IMR-90 (cell line): ENCODE measurements at regions not wholly inside any gene's neighbourhood (a gene's known extent, or its start where the extent isn't known, plus 50 kb on each side); places are given as distances from the start of the nearest gene placed in this dataset.

Experiments
- ATAC-seq: fragments of 200-7000 bp; cut with Tn5 transposase; 2 replicates; pipeline ENCODE4 v1.9.1; 2020; ENCODE audit warnings: low read depth, mild to moderate bottlenecking, moderate library complexity
- BruUV-seq: library from RNA; stranded (reverse); fragments of 400-500 nt; replicated peaks from 2 replicates; lab custom pipeline; 2021; lab: Mats Ljungman, UMichigan
- CTCF ChIA-PET: fragments of 300-600 bp; formaldehyde crosslinking; extraction: SDS; loops from one replicate; lab custom pipeline; 2021; ENCODE audit warnings: antibody characterized with exemption; lab: Yijun Ruan, JAX
- POLR2A ChIA-PET: fragments of 300-600 bp; sonication (Branson Sonifier 250); formaldehyde crosslinking; loops from one replicate; lab custom pipeline; 2022; ENCODE audit warnings: antibody characterized with exemption; ENCODE audit not compliant: unreplicated experiment; lab: Charles Lee
- DNase-seq: peaks from one replicate; pipeline ENCODE4 v3.0.0; 2013
- H2AFZ ChIP-seq: replicated peaks from 2 replicates; pipeline ENCODE3; 2013; ENCODE audit warnings: low read length, mild to moderate bottlenecking; ENCODE audit not compliant: poor library complexity
- H2AK5ac ChIP-seq: 2 replicates; pipeline ENCODE4 v1.6.1; 2013; ENCODE audit warnings: low read depth, low read length, inconsistent platforms
- H2AK9ac ChIP-seq: replicated peaks from 2 replicates; pipeline ENCODE3; 2013; ENCODE audit warnings: mild to moderate bottlenecking, low read depth, low read length, moderate library complexity; ENCODE audit not compliant: poor library complexity
- H2BK120ac ChIP-seq: 2 replicates; pipeline ENCODE4 v1.6.1; 2013; ENCODE audit warnings: low read depth, low read length, inconsistent platforms
- H2BK15ac ChIP-seq: 3 replicates; pipeline ENCODE4 v1.6.1; 2013; ENCODE audit warnings: low read depth, low read length, inconsistent platforms
- H2BK20ac ChIP-seq: 2 replicates; pipeline ENCODE4 v1.6.1; 2013; ENCODE audit warnings: low read depth, mild to moderate bottlenecking, inconsistent platforms, low read length, moderate library complexity
- H2BK5ac ChIP-seq: 2 replicates; pipeline ENCODE4 v1.6.1; 2013; ENCODE audit warnings: mild to moderate bottlenecking, low read depth, low read length, inconsistent platforms; ENCODE audit not compliant: poor library complexity, severe bottlenecking
- H3K14ac ChIP-seq: replicated peaks from 2 replicates; pipeline ENCODE4 v1.6.1; 2013; ENCODE audit warnings: low read depth, low read length, inconsistent platforms
- H3K18ac ChIP-seq: 2 replicates; pipeline ENCODE4 v1.6.1; 2013; ENCODE audit warnings: low read depth, low read length, control low read depth
- H3K23ac ChIP-seq: 2 replicates; pipeline ENCODE4 v1.6.1; 2013; ENCODE audit warnings: low read depth, low read length, inconsistent platforms
- H3K27ac ChIP-seq: 2 replicates; pipeline ENCODE4 v1.5.1; 2013; ENCODE audit warnings: mild to moderate bottlenecking, control low read depth, low read length; ENCODE audit not compliant: insufficient read depth
- H3K27me3 ChIP-seq: 2 replicates; pipeline ENCODE4 v1.6.1; 2013; ENCODE audit warnings: low read length; ENCODE audit not compliant: control insufficient read depth, insufficient read depth
- H3K36me3 ChIP-seq: 2 replicates; pipeline ENCODE4 v1.6.1; 2013; ENCODE audit warnings: low read length, mixed read lengths; ENCODE audit not compliant: control insufficient read depth, insufficient read depth
- H3K4ac ChIP-seq: 2 replicates; pipeline ENCODE4 v1.6.1; 2013; ENCODE audit warnings: low read depth, low read length, inconsistent platforms
- H3K4me1 ChIP-seq: 2 replicates; pipeline ENCODE4 v1.6.1; 2013; ENCODE audit warnings: low read length, mixed read lengths; ENCODE audit not compliant: control insufficient read depth, insufficient read depth
- H3K4me2 ChIP-seq: 2 replicates; pipeline ENCODE4 v1.6.1; 2013; ENCODE audit warnings: low read depth, mild to moderate bottlenecking, control low read depth, low read length, moderate library complexity
- H3K4me3 ChIP-seq: 2 replicates; pipeline ENCODE4 v1.5.1; 2013; ENCODE audit warnings: low read depth, mild to moderate bottlenecking, control low read depth, low read length, moderate library complexity; ENCODE audit not compliant: insufficient read depth
- H3K56ac ChIP-seq: 2 replicates; pipeline ENCODE4 v1.6.1; 2013; ENCODE audit warnings: low read length, inconsistent platforms; ENCODE audit not compliant: insufficient read depth; ENCODE audit errors: extremely low read depth
- H3K79me1 ChIP-seq, 2 experiments: 2 replicates each; pipeline ENCODE4 v1.6.1; 2013; ENCODE audit warnings: low read length in 2 of 2, inconsistent platforms in 1 of 2, low read depth in 1 of 2
- H3K9ac ChIP-seq: 2 replicates; pipeline ENCODE4 v1.6.1; 2013; ENCODE audit warnings: low read depth, low read length, control low read depth
- H3K9me1 ChIP-seq: 2 replicates; pipeline ENCODE4 v1.6.1; 2013; ENCODE audit warnings: low read length, inconsistent platforms; ENCODE audit not compliant: insufficient read depth
- H3K9me3 ChIP-seq: 2 replicates; pipeline ENCODE4 v1.6.1; 2013; ENCODE audit warnings: low read length; ENCODE audit not compliant: control insufficient read depth, insufficient read depth
- H4K20me1 ChIP-seq: 2 replicates; pipeline ENCODE4 v1.6.1; 2013; ENCODE audit warnings: low read length, inconsistent platforms; ENCODE audit not compliant: insufficient read depth
- H4K5ac ChIP-seq: 2 replicates; pipeline ENCODE4 v1.6.1; 2013; ENCODE audit warnings: mild to moderate bottlenecking, low read depth, low read length, control low read depth
- H4K8ac ChIP-seq, 2 experiments: 2 replicates each; pipeline ENCODE4 v1.6.1; 2013; ENCODE audit warnings: low read depth in 2 of 2, low read length in 2 of 2, control low read depth in 1 of 2, inconsistent platforms in 1 of 2
- H4K91ac ChIP-seq: 2 replicates; pipeline ENCODE4 v1.6.1; 2013; ENCODE audit warnings: low read depth, low read length, inconsistent platforms; ENCODE audit not compliant: insufficient read depth
- NFE2L2 ChIP-seq: fragments of 150-350 bp; IDR thresholded peaks from 2 replicates; pipeline ENCODE4 v1.6.1; 2016; ENCODE audit warnings: low read depth, mild to moderate bottlenecking, low read length
- RAD21 ChIP-seq: IDR thresholded peaks from 2 replicates; pipeline ENCODE4 v1.6.1; 2012; ENCODE audit warnings: low read length, improper control_type of control experiment
- SMC3 ChIP-seq: fragments of 150-350 bp; IDR thresholded peaks from 2 replicates; pipeline ENCODE4 v1.6.1; 2016; ENCODE audit warnings: low read depth, mild to moderate bottlenecking, antibody characterized with exemption, low read length, moderate library complexity
- WGBS, 2 experiments: methylation state at CpG; one replicate each; pipeline versions ENCODE4 v1.1.5 to v1.1.7; 2013; ENCODE audit warnings: missing lambda C conversion rate in 2 of 2; ENCODE audit not compliant: insufficient read length in 1 of 2; ENCODE audit errors: extremely low coverage in 2 of 2; 5-methylcytosine and 5-hydroxymethylcytosine counted together
- dilution Hi-C: fragments of 300-500 bp; cut with HindIII; formaldehyde crosslinking; loops from one replicate; pipeline ENCODE4 v1.14.3; 2018; ENCODE audit warnings: low sequenced_read_pairs; ENCODE audit not compliant: unreplicated experiment
- in situ Hi-C: fragments of 300-500 bp; cut with MboI; formaldehyde crosslinking; loops from 3 replicates; pipeline ENCODE4 v1.14.3; 2019; ENCODE audit warnings: low sequenced_read_pairs, inconsistent platforms, mixed read lengths
- intact Hi-C: fragments of 100-400 bp; cut with micrococcal nuclease; formaldehyde crosslinking; loops from 2 replicates; pipeline ENCODE4 v1.10.0; 2022
- TF ChIP-seq, protein P1 (sequence below): conservative IDR thresholded peaks from 2 replicates; pipeline ENCODE4 v1.5.1; 2012; ENCODE audit warnings: mild to moderate bottlenecking, low read depth, low read length, improper control_type of control experiment
- TF ChIP-seq, protein P2 (sequence below): fragments of 150-350 bp; IDR thresholded peaks from 2 replicates; pipeline ENCODE4 v1.6.1; 2016; ENCODE audit warnings: low read depth, mild to moderate bottlenecking, low read length, moderate library complexity, borderline replicate concordance

DNA sequence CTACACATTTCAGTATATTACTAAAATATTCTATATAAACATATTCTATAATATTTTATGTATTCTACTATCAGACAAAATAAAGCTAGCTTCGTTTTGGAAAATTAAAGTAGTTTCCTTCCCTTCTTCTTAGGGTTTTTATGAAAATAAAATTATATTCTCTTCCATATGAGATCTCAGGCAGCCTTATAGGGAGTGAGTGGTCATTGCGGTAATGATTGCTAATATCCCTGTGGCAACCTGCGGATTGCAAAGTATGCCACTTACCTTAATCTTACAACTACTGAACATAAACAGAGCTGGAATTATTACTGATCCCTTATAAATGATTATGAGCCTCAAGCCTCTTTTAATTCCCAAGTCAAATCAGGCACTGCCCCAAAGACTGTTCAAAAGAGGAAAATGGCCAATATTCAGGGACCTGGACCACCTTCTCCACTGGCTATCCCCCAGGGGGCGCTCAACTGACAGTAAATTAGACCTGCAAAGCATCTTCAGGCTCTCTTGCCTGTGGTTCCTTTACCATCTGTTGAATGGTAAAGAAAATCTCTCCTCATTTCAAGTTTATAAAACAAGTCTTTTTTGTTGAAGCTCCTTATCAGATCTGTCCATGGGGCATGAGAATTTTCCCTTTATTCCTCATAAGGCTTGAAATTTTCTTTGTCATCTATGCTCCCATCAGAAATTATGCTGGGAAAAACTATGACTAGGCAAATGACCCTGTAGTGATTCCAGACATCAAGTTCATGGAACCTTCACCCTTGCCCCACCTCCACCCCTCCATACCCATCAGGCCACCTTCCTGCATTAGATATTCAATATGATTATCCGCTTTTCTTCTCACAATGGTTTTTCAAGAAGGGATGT lies 163.9 kb downstream of the CEMIP2 start:
- H3K36me3 ChIP-seq = no peaks in the 10 kb centered on the region
- no peak overlapping the region for H4K91ac ChIP-seq
- H2AFZ ChIP-seq = no peak overlapping the region
- POLR2A ChIA-PET = interaction anchor here (0.6 kb wide), 1 partner anchor 158 kb away, joined by 3 read pairs; no protein-coding TSS in a partner anchor
- no TSS peak for BruUV-seq
- no peak overlapping the region for H2AK9ac ChIP-seq
- H2BK15ac ChIP-seq = no peak overlapping the region
- H3K4ac ChIP-seq = no peak overlapping the region
- TF ChIP-seq, protein P1, sequence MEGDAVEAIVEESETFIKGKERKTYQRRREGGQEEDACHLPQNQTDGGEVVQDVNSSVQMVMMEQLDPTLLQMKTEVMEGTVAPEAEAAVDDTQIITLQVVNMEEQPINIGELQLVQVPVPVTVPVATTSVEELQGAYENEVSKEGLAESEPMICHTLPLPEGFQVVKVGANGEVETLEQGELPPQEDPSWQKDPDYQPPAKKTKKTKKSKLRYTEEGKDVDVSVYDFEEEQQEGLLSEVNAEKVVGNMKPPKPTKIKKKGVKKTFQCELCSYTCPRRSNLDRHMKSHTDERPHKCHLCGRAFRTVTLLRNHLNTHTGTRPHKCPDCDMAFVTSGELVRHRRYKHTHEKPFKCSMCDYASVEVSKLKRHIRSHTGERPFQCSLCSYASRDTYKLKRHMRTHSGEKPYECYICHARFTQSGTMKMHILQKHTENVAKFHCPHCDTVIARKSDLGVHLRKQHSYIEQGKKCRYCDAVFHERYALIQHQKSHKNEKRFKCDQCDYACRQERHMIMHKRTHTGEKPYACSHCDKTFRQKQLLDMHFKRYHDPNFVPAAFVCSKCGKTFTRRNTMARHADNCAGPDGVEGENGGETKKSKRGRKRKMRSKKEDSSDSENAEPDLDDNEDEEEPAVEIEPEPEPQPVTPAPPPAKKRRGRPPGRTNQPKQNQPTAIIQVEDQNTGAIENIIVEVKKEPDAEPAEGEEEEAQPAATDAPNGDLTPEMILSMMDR = peak; percentile 83
- TF ChIP-seq SMC3 = peak; percentile 89
- no peak for TF ChIP-seq NFE2L2
- TF ChIP-seq RAD21 = peak; percentile 79
- TF ChIP-seq, protein P2, sequence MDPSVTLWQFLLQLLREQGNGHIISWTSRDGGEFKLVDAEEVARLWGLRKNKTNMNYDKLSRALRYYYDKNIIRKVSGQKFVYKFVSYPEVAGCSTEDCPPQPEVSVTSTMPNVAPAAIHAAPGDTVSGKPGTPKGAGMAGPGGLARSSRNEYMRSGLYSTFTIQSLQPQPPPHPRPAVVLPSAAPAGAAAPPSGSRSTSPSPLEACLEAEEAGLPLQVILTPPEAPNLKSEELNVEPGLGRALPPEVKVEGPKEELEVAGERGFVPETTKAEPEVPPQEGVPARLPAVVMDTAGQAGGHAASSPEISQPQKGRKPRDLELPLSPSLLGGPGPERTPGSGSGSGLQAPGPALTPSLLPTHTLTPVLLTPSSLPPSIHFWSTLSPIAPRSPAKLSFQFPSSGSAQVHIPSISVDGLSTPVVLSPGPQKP = no peak
- in situ Hi-C loops = loop anchor here (10.0 kb wide), 2 partner anchors 170 to 420 kb away; no protein-coding TSS in a partner anchor
- H3K4me1 ChIP-seq = no peaks in the 10 kb centered on the region
- DNase-seq (peak; percentile 70), ATAC-seq (peak; percentile 92)
- H3K4me2 ChIP-seq = no peak overlapping the region
- CTCF ChIA-PET = interaction anchor here (0.5 to 1.4 kb wide), 13 partner anchors 10 to 420 kb away, joined by 3 to 6 read pairs (median 3); no protein-coding TSS in a partner anchor
- H3K23ac ChIP-seq = no peak overlapping the region
- H4K5ac ChIP-seq = no peak overlapping the region
- no peak overlapping the region for H3K9ac ChIP-seq
- WGBS, 2 experiments = no CpG with 5 or more reads among the region's 5 CpGs
- dilution Hi-C loops = no loop called here
- no peak overlapping the region for H2BK5ac ChIP-seq
- no peak overlapping the region for H4K8ac ChIP-seq
- H3K56ac ChIP-seq = no peak overlapping the region
- H3K27ac ChIP-seq = no peak overlapping the region
- intact Hi-C loops = loop anchor here (1.0 to 2.0 kb wide), 5 partner anchors 76 to 420 kb away; partner anchors contain the start of gene CEMIP2
- no peaks in the 10 kb centered on the region for H3K79me1 ChIP-seq
- no peak overlapping the region for H3K18ac ChIP-seq
- H3K14ac ChIP-seq = no peak overlapping the region
- H2BK120ac ChIP-seq = no peak overlapping the region
- H3K4me3 ChIP-seq = no peak overlapping the region
- H2BK20ac ChIP-seq = no peak overlapping the region
- H3K9me3 ChIP-seq = no peaks in the 10 kb centered on the region
- no peaks in the 10 kb centered on the region for H3K27me3 ChIP-seq
- H3K9me1 ChIP-seq = no peaks in the 10 kb centered on the region
- no peak overlapping the region for H2AK5ac ChIP-seq
- H4K20me1 ChIP-seq = no peaks in the 10 kb centered on the region
